Activated CD8-positive, alpha-beta memory T cell treated with anti-CD3 and anti-CD28 coated beads, Interleukin-2, amount 50 U/mL, for 24 hours (primary cell): ENCODE measurements at regions not wholly inside any gene's neighbourhood (a gene's known extent, or its start where the extent isn't known, plus 50 kb on each side); places are given as distances from the start of the nearest gene placed in this dataset.

ENCODE experiments used
- DNase-seq: peaks from one replicate; pipeline ENCODE4 v3.0.0-alpha.2; 2020; ENCODE audit errors: extremely low read depth

- DNase-seq, result no peak
Measured at GRCh38 chr1:14440166-14440565, 158.3 kb upstream of the KAZN start.

- no peak for DNase-seq
Measured at GRCh38 chr1:14440731-14441130, 157.8 kb upstream of the KAZN start.

DNA sequence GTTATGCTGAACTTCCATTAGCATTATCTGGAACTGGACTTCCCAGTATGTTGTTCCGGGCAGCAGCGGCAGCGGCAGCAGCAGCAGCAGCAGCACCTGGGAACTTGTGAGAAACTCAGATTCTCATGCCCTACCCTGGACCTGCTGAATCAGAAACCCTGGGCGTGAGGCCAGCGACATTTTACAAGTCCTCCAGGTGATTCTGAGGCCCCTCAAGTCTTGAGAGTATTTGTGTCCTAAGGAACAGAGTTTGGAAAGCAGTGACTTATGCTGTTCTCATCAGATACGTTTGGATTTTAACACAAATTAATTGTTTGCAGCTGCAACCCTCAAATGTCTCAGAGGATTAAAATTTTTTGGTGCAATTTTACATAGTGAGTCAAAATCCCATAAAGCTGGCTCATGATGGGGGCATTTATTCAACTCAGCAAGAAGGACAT, 157.2 kb upstream of the KAZN start:
- DNase-seq, result no peak

- no peak for DNase-seq
Measured at GRCh38 chr1:14442669-14443068, 155.8 kb upstream of the KAZN start.

GRCh38 chr1:14443164-14443787, 155.2 kb upstream of the KAZN start:
- DNase-seq, result no peak

- DNase-seq, result no peak
Measured at GRCh38 chr1:14451217-14451616, 147.3 kb upstream of the KAZN start.

DNA sequence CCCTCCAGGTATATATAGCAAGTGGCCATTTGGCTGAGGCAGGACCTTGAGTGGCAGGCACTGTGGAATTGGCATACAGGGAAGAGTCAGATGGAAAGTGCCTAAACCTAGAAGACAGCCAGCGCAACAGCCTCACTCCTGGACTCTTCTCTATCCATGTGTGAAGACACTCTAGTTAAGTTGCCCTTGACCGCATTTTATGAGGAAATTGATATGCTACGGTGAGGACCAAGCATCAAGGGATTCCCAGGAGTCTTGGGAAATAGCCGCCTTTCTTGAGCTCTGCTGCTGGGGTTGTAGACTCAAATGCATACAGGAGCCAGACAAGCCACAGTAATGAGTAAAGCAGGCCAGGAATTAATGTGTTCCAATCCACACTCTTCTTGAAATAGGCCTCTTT, 145.9 kb upstream of the KAZN start:
- no peak for DNase-seq

GRCh38 chr1:14460173-14460572, 138.3 kb upstream of the KAZN start:
- DNase-seq, result no peak

DNA sequence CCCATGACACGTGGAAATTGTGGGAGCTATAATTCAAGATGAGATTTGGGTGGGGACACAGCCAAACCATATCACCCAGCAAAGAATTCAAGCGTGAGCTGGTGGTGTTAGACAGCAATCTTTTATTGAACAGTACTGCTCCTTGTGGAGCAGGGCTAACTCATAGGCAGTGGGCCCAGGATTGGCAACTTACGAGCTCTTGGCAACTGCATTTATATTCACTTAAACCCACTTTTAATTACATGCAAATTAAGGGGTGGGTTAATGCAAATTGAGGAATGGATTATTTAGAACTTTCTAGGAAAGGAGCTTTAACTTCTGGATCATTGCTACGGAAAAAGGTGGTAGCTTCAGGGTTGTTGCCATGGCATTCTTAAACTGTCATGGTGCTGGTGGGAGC, 135.6 kb upstream of the KAZN start:
- DNase-seq, result no peak

GRCh38 chr1:14466006-14466405, 132.5 kb upstream of the KAZN start:
- no peak for DNase-seq

DNA sequence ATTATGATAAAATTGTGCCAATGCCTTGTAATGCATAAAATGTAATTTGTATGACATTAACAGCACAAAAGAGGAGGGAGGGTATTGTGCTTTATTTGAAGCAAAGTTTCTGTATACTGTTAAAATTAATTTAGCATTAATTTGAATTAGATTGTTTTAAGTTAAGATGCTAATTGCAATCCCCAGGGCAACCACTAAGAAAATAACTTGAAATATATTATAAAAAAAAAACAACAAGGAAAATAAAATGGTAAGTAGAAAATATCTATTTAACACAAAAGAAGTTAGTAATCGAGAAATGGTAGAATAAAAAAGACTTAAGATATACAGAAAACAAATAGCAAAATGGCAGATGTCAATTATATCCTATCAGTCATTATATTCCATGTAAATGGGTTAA, 131.4 kb upstream of the KAZN start:
- no peak for DNase-seq

DNA sequence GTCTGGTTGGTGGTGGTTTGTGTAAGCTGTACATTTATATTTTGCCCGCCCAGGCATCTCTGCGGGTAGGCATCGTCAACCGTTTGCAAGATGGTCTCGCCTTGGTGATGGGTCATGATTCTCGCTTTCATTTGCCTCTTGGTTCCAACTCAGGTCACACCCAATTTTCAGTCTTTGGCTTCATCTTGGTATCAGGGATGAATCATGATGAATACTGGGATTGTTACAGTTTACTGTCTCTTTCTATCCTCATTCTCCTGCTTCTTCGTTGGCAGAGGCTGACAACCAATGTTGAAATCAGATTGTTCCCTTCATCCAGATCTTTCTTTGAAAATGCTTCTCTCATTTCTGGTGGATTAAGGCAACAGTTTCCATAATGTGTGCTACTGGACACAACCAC, 129.7 kb upstream of the KAZN start:
- no peak for DNase-seq

- no peak for DNase-seq
Measured at GRCh38 chr1:14470802-14471201, 127.7 kb upstream of the KAZN start.

- DNase-seq, result no peak
Measured at GRCh38 chr1:14474856-14475255, 123.6 kb upstream of the KAZN start.

DNA sequence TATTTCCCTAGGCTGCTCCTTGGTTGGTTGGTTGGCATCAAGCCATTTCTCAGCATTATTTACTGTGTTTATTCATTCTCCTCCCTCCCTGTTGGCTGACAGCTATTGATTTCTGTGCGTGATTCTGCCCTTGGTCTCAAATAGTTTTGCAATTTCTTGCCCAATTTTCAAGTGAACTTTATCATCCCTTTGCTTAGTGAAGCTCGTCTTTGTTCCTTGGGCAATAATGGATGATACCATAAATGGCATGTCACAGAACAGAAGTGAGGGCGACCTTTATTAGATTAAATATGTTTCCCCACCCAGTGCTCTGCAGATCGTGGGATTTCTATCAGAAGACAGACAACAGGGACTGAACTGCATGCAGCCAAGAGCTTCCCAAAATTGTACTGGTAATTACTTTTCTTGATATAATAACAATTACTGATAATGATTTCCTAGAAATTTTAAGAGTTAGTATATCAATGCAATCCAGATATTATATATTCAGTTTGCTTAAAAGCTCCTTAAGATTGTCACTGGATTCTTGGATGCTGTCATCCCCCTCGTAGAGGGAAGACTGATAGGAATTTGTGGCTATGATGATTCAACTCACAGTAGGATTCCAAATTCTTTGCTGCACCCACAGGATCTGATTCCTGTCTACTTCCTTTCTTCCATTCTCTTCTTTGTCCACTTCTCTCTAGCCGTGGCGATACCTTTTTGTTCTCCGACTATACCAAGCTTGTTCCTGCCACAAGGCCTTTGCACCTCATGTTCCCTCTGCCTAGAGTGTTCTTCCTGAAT, 122.1 kb upstream of the KAZN start:
- DNase-seq, result no peak

- DNase-seq, result no peak
Measured at GRCh38 chr1:14478120-14478519, 120.4 kb upstream of the KAZN start.

- no peak for DNase-seq
Measured at GRCh38 chr1:14479865-14480264, 118.6 kb upstream of the KAZN start.

GRCh38 chr1:14482784-14483450, 115.6 kb upstream of the KAZN start:
- DNase-seq, result no peak

- no peak for DNase-seq
Measured at GRCh38 chr1:14485285-14485684, 113.2 kb upstream of the KAZN start.

- DNase-seq, result no peak
Measured at GRCh38 chr1:14486401-14487201, 111.9 kb upstream of the KAZN start.

DNA sequence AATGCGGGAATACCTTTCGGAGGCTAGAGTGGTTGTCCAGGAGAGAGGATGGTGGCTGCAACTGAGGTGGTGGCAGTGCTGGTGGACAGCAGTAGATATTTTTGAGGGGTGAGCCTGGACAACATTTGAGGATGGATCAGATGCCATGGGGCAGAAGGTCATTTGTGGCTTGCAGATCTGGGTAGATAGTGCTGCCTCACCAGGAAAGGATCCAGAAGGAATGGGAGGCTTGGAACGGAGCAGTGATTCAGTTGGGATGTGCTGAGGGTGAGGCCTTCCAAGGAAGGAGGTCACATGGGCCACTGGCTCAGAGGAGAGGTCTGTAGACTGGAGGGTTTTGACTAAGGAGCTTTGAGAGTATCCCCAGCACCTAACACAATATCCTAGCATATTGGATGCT, 110.8 kb upstream of the KAZN start:
- no peak for DNase-seq

- no peak for DNase-seq
Measured at GRCh38 chr1:14494911-14495310, 103.6 kb upstream of the KAZN start.
